GM12873 (cell line): ENCODE measurements at regions not wholly inside any gene's neighbourhood (a gene's known extent, or its start where the extent isn't known, plus 50 kb on each side); places are given as distances from the start of the nearest gene placed in this dataset.

Experiments
- TF ChIP-seq, protein P1 (sequence below): IDR thresholded peaks from 2 replicates; pipeline ENCODE4 v1.5.1; 2012; ENCODE audit warnings: low read depth, mild to moderate bottlenecking, moderate library complexity, low read length, control low read depth; ENCODE audit not compliant: insufficient read depth; ENCODE audit errors: missing control alignments

DNA sequence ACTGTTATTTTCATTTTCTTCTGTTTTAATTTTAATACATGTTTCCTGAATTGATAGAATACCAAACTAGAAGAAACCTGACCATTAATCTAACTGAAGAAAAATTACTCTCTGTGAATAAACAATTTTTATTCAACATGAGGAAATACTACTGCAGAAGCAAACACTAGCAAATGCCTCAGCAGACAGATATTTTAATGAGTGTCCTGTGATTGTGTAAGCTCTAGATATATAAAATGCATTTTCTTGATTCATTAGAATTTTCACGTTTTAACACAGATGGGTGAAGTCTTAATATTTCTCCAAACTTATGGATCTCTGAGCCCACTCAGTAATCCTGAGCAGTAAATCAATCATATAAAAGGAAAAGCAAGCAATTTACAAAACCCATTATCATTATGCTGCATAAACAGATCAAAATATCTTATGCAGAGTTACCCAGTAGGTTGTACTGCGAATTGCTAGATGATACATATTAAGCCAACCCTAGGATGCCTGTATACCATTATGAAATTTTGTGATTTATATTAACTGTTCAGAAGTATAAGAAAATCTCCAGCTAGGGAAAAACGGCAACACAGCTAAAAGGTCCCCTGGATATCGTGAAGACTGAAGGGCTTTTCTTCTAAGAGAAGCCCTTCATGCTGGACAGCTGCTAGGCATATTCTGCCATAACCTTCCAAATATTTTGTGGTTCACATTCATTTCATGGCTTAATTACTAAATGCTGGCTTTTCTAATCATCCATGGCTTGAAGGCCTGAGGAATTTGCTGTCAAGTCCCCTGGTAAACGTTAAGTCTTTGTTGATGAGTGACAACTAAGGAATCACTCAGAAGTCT lies 157.7 kb upstream of the TGFBR2 start:
- TF ChIP-seq, protein P1, sequence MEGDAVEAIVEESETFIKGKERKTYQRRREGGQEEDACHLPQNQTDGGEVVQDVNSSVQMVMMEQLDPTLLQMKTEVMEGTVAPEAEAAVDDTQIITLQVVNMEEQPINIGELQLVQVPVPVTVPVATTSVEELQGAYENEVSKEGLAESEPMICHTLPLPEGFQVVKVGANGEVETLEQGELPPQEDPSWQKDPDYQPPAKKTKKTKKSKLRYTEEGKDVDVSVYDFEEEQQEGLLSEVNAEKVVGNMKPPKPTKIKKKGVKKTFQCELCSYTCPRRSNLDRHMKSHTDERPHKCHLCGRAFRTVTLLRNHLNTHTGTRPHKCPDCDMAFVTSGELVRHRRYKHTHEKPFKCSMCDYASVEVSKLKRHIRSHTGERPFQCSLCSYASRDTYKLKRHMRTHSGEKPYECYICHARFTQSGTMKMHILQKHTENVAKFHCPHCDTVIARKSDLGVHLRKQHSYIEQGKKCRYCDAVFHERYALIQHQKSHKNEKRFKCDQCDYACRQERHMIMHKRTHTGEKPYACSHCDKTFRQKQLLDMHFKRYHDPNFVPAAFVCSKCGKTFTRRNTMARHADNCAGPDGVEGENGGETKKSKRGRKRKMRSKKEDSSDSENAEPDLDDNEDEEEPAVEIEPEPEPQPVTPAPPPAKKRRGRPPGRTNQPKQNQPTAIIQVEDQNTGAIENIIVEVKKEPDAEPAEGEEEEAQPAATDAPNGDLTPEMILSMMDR: no peak

DNA sequence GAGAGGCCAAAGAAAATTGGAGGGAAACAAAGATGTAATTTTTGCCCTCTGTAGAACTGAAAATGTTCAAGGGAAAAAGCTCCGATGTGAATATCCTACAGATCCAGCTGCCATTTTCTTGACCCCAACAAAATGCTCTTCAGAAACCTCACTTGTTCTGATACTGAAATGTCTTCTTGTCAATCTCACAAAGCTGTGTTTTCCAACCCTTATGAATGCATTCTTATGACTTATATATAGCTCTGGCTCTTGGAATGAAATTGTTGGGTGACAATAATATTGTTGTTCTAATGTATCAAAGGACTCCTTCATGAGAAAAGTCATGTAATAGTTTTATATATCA lies 157.1 kb upstream of the TGFBR2 start:
- TF ChIP-seq, protein P1: no peak

GRCh38 chr3:30452446-30452845 lies 154.0 kb upstream of the TGFBR2 start:
- TF ChIP-seq, protein P1: no peak

- TF ChIP-seq, protein P1: no peak
These were observed 152.9 kb upstream of the TGFBR2 start for GRCh38 chr3:30453360-30454039.

- TF ChIP-seq, protein P1: no peak
These were observed 151.8 kb upstream of the TGFBR2 start for GRCh38 chr3:30454636-30455035.

GRCh38 chr3:30455840-30456239 lies 150.6 kb upstream of the TGFBR2 start:
- TF ChIP-seq, protein P1: no peak

- TF ChIP-seq, protein P1: no peak
These were observed 150.1 kb upstream of the TGFBR2 start for GRCh38 chr3:30456264-30456663.
